ENCODE measurements at regions not wholly inside any gene's neighbourhood (a gene's known extent, or its start where the extent isn't known, plus 50 kb on each side); places are given as distances from the start of the nearest gene placed in this dataset.

DNA sequence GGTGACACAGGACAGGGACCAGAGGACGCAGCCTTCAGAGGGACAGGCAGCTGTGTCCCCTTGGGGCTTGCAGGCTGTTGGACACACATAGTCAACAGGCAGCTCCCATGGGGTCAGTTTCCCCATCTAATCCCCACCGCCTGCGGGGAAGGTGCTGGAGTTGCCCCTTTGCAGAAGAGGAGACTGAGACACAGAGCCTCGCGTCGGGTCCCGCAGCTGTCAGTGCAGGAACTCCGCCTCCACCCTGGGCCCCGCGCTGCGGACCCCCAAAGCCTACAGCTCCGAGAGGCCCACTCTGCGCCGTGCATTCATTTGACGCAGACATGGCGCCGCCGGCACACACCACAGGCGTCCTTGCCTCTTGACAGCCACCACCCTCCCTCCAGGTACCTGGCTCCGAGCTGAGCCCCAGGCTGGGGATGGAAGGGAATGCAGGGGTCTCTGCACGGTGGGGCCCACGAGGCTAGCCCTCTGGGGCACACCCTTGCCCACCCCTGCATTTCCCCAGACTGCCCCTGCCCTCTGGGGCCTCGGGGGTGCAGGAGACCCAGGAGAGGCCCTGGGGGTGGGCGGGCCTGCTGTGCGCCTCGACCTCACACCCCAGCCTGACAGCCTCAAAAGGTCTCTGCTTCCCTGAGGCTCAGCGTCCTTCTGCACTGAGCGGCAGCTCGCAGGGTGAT is 88.5 kb upstream of the ACTRT2 start:
- Histone ChIP-seq H3K36me3 (ENCODE audit: low read length) (no peaks in the 10 kb centered on the region), H2AFZ (ENCODE audit: low read depth, low read length, severe bottlenecking) (no peak overlapping the region), H3K27me3 (ENCODE audit: low read length) (no peaks in the 10 kb centered on the region), H3K79me2 (ENCODE audit: insufficient read depth, low read length) (no peaks in the 10 kb centered on the region), H3K9me2 (replicated peaks; ENCODE audit: insufficient read depth, low read length) (no peaks in the 10 kb centered on the region), H3K4me2 (ENCODE audit: low read depth, low read length, poor library complexity, severe bottlenecking) (no peak overlapping the region), H3K9me3 (ENCODE audit: insufficient read depth, low read length) (no peaks in the 10 kb centered on the region), H3K27ac (ENCODE audit: low read depth, low read length) (no peak overlapping the region), H3F3A (ENCODE audit: insufficient read depth) (no peaks in the 10 kb centered on the region), H3K9ac (ENCODE audit: low read length) (no peak overlapping the region), H3K4me3 (ENCODE audit: insufficient read depth, low read length, poor library complexity, severe bottlenecking) (no peak overlapping the region), H4K20me1 (ENCODE audit: low read depth, low read length) (no peaks in the 10 kb centered on the region)
- no peak for TF ChIP-seq EZH2phosphoT487 (conservative IDR thresholded peaks at IDR 0.05; ENCODE audit: low read length)
- TF ChIP-seq, protein P1, sequence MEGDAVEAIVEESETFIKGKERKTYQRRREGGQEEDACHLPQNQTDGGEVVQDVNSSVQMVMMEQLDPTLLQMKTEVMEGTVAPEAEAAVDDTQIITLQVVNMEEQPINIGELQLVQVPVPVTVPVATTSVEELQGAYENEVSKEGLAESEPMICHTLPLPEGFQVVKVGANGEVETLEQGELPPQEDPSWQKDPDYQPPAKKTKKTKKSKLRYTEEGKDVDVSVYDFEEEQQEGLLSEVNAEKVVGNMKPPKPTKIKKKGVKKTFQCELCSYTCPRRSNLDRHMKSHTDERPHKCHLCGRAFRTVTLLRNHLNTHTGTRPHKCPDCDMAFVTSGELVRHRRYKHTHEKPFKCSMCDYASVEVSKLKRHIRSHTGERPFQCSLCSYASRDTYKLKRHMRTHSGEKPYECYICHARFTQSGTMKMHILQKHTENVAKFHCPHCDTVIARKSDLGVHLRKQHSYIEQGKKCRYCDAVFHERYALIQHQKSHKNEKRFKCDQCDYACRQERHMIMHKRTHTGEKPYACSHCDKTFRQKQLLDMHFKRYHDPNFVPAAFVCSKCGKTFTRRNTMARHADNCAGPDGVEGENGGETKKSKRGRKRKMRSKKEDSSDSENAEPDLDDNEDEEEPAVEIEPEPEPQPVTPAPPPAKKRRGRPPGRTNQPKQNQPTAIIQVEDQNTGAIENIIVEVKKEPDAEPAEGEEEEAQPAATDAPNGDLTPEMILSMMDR (IDR thresholded peaks at IDR 0.05; ENCODE audit: insufficient read depth, low read length, poor library complexity, severe bottlenecking), result no peak

DNA sequence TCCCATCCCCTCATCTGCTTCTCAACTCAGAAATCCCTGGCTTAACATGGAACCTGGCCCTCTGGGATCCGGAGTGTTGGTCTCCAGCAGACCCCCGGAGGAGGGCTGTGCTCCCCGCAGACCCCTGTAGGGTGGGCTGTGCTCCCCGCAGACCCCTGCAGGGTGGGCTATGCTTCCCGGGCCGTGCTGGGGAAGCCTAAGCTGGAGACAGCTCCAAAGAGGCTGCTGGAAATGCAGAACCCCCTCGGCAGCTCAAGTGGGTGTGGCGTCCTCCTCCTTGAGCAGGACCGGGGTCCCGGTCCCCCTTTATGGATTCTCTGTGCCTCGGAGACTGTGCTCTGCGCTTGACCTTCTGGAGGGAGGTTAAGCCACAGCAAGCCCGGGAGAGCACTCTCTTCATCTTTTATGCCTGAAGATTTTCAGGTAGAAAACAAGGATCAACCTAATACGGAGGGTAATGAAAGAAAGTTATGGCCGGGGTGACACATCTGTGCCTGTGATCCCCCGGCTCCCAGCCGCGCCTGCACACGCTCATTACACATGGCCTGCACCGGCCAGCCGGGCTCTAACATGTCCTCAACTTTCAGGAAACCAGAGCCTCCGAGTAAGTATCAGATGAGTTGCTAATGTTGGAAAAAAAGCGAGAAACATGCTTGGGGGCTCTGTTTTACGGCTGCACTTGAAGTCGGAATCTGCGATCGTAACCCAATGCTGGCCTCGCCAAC is 87.7 kb upstream of the ACTRT2 start:
- H3K4me2 ChIP-seq (ENCODE audit: low read depth, low read length, poor library complexity, severe bottlenecking), result no peak overlapping the region
- TF ChIP-seq EZH2phosphoT487 (conservative IDR thresholded peaks at IDR 0.05; ENCODE audit: low read length), result no peak
- TF ChIP-seq, protein P1 (IDR thresholded peaks at IDR 0.05; ENCODE audit: insufficient read depth, low read length, poor library complexity, severe bottlenecking), result no peak
- no peaks in the 10 kb centered on the region for H3K27me3 ChIP-seq (ENCODE audit: low read length)
- H2AFZ ChIP-seq (ENCODE audit: low read depth, low read length, severe bottlenecking), result no peak overlapping the region
- H4K20me1 ChIP-seq (ENCODE audit: low read depth, low read length), result no peaks in the 10 kb centered on the region
- no peaks in the 10 kb centered on the region for H3K79me2 ChIP-seq (ENCODE audit: insufficient read depth, low read length)
- H3K9me3 ChIP-seq (ENCODE audit: insufficient read depth, low read length), result no peaks in the 10 kb centered on the region
- no peaks in the 10 kb centered on the region for H3F3A ChIP-seq (ENCODE audit: insufficient read depth)
- no peaks in the 10 kb centered on the region for H3K36me3 ChIP-seq (ENCODE audit: low read length)
- no peak overlapping the region for H3K27ac ChIP-seq (ENCODE audit: low read depth, low read length)
- H3K9me2 ChIP-seq (replicated peaks; ENCODE audit: insufficient read depth, low read length), result no peaks in the 10 kb centered on the region
- H3K9ac ChIP-seq (ENCODE audit: low read length), result no peak overlapping the region
- no peak overlapping the region for H3K4me3 ChIP-seq (ENCODE audit: insufficient read depth, low read length, poor library complexity, severe bottlenecking)

DNA sequence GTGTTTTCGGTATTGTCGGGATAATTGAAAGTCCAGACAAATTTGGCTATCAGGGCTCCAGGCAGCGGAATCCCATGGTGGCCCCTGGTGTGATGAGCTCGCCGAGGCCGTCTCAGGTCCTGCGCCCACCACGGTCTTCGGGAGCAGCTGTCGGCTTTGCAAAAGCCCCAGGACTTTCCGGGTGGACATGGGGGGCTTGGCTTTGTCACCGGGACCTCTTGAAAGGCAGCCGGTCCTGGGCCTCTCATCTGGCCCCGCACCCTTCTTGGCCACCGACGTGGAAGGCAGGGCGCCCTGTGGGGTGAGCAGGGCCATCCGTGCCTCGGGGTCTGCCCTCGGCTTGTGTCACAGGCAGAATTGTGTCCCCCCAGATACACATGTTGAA is 87.1 kb upstream of the ACTRT2 start:
- no peaks in the 10 kb centered on the region for H4K20me1 ChIP-seq (ENCODE audit: low read depth, low read length)
- H3K36me3 ChIP-seq (ENCODE audit: low read length), result no peaks in the 10 kb centered on the region
- H3F3A ChIP-seq (ENCODE audit: insufficient read depth), result no peaks in the 10 kb centered on the region
- no peak overlapping the region for H3K9ac ChIP-seq (ENCODE audit: low read length)
- H3K9me2 ChIP-seq (replicated peaks; ENCODE audit: insufficient read depth, low read length), result no peaks in the 10 kb centered on the region
- no peaks in the 10 kb centered on the region for H3K9me3 ChIP-seq (ENCODE audit: insufficient read depth, low read length)
- no peak overlapping the region for H3K27ac ChIP-seq (ENCODE audit: low read depth, low read length)
- TF ChIP-seq, protein P1 (IDR thresholded peaks at IDR 0.05; ENCODE audit: insufficient read depth, low read length, poor library complexity, severe bottlenecking), result no peak
- no peak for TF ChIP-seq EZH2phosphoT487 (conservative IDR thresholded peaks at IDR 0.05; ENCODE audit: low read length)
- no peak overlapping the region for H2AFZ ChIP-seq (ENCODE audit: low read depth, low read length, severe bottlenecking)
- no peaks in the 10 kb centered on the region for H3K27me3 ChIP-seq (ENCODE audit: low read length)
- no peak overlapping the region for H3K4me3 ChIP-seq (ENCODE audit: insufficient read depth, low read length, poor library complexity, severe bottlenecking)
- no peaks in the 10 kb centered on the region for H3K79me2 ChIP-seq (ENCODE audit: insufficient read depth, low read length)
- no peak overlapping the region for H3K4me2 ChIP-seq (ENCODE audit: low read depth, low read length, poor library complexity, severe bottlenecking)

Measured in SU-DHL-6 (cell line).